HG03095 (cell line): ENCODE measurements at regions not wholly inside any gene's neighbourhood (a gene's known extent, or its start where the extent isn't known, plus 50 kb on each side); places are given as distances from the start of the nearest gene placed in this dataset.
"Not testable (repeated sequence)": the region's sequence is repeated elsewhere in the genome, so short reads cannot be mapped to it uniquely, and the experiment has no call there.

Experiments used
- ATAC-seq: cut with Tn5 transposase; IDR thresholded peaks from one replicate; pipeline ENCODE4 v1.9.1; 2021; ENCODE audit warnings: moderate library complexity; ENCODE audit not compliant: unreplicated experiment

DNA sequence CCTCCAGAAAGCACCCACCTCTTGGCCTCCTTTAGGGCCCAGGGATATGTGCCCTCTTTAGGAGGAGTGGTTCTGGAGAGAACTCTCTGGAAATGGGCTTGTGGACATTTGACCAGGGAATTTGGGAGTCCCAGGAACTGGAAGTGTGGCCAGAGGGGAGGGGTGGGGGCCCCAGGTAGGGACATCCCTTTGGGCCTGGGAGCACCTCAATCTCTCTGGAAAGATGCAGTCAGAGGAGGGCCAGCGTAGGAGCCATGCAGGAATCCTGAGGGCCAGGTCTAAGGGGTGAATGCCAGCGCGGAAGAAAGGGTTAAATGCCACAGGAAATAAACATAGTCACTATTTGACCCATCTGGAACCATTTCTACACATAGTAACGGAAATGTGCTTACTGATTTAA lies 50.3 kb upstream of the ITGA11 start:
- ATAC-seq, result no peak

DNA sequence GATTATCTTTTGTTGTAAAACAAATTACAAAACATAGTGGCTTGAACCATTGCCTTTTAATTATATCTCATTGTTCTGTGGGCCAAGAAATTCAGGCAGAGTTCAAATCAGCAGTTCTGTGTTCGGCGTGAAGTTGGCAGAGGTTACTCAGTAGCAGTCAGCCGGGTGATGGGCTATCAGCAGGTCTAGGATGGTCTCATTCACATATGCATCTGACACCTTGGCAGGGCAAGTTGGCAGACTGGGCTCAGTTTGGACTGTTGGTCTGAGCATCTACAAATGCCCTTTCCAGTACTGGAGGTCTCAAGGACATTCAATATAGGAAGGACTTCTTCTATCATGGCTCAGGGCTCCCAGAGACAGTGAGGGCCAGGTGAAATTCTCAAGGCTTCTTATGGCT lies 51.2 kb upstream of the ITGA11 start:
- no peak for ATAC-seq

DNA sequence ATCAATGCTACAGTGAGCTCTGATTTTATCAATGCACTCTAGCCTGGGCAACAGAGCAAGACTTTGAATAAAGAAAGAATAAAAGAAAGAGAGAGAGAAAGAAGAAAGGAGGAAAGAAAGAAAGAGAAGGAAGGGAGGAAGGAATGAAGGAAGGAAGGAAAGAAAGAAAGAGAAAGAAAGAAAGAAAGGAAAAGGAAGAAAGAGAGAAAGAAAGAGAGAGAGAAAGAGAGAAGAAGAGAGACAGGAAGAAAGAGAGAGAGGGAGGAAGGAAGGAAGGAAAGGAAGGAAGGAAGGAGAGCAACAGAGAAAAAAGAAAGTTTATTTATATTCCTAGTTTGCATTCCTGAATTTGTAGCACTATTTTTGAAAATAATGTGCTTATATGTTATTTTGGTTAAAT lies 52.3 kb upstream of the ITGA11 start:
- ATAC-seq, result no peak

DNA sequence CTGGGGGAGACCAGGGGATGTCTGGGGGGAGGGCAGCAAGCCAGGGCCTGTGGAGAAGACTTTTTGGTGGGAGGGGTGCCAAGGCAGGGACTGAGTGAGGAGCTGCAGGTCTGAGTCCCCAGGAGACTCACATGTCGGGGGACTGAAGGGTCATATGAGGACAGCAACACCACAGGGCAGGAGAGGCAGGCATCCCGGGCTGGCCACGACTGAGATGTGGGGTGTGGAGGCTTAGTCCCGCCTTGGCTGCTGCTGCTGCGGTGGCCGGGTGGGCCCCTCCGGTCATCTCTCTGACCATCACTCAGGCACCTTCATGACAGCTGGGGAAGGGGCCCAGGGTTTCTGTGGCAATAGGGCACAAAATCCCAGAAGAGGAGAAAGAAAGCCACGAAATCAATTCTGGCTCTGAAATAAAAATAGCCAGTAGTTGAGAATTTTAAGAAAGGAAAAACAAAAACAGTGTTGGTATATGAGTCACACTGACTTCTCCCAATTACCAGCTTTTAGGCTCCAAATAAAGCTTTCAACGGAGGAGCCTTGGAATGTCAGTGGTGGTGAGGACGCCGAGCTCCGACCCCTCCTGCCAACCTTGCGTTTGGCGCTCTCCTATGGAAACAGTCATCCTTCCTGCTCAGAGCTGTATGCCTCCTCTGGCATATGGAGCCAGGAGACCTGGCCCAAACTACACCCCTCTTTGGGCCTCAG lies 52.9 kb upstream of the ITGA11 start:
- no peak for ATAC-seq

DNA sequence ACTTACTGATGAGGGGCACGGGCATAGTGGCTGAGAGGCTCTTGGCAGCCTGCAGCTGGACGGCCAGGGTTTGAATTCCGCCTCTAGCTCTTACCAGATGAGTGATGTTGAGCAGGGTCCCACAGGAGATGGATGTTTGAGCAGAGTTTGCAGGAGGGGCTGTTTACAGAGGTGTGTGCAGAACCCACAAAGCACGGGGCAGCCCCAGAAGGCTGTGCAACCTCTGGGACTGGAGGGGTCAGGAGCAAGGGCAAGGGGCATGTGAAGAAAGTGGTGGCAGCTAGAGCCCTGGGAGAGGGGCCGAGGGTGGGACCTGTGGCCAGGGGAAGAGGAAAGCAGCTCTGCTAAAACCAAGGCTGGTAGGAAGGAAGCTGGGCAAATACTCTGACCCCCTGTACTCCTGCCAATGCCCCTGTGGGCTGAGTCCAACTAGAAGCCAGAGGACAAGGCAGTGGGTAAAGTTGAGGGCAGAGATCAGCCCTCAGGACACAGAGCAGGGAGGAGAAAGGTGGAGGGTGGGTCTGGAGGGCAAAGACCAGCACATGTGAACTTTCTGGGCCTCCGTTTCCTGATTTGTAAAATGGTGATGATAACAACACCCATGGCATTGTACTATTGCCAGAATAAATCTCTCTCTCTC lies 53.9 kb upstream of the ITGA11 start:
- ATAC-seq, result no peak

DNA sequence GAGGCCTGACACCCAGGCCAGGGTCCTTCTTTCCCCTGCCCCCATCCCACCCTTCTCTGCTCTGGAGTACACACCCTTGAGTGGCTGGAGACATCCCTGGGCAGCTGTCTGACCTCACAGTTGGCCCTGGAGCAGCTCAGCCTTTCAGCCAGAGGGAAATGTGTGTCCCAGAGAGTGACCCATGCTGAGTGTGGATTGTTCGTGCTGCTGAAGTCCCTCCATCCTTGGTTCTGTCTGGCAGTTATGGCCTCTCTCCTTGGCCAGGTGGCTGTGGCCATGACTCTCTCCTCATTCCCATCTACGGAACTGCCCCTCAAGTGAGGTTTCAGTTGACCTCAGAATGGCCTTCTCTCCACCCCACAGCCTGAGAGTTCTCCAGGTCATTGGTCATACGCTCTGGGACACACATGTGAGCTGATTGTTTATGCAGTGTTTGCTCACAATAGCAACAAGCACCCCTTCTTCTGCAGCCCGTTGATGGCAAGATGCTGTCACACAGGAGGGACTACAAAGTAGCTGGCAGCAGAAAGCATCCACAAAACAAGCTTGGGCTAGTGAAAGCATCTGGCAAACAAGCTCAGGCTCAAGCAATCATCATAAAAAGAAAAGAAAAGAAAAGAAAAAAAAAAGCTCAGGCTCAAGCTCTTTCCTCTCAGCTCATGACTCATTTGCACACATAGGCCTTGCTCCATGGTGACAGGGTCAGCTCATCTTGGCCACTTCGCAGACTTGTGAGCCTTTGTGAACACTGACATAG lies 55.3 kb upstream of the ITGA11 start:
- ATAC-seq, result no peak

DNA sequence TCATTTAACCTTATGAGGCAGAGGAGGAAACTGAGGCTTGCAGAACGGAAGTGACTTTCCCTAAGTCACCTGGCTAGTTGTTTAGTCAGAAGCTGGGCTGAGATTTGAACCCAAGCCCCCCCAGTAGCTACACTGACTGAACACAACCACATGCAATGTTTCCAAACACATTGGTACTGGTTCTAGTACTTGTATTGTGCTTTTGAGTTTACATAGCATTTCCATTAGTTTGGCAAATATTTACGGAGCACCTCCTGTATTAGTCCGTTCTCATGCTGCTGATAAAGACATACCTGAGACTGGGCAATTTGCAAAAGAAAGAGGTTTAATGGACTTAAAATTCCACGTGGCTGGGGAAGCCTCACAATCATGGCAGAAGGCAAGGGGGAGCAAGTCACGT lies 56.3 kb upstream of the ITGA11 start:
- ATAC-seq, result no peak

DNA sequence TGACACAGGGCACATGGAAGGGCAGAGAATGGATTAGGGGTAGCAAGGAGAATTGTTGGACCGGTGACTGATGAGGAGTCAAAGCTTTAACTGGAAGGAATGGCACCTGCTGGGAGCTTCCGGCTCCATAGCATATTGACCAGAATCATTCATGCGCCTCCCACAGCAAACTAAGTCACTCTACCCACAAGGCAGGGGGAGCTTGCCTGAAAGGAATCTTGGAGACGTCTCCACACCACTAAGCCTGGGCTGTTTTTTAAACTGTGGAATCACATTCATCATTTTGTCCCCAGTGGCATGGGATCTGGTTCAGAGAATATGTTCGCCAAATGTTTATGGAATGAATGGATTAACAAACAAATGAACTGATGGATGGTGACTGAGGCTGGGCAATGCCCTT lies 57.0 kb upstream of the ITGA11 start:
- no peak for ATAC-seq

DNA sequence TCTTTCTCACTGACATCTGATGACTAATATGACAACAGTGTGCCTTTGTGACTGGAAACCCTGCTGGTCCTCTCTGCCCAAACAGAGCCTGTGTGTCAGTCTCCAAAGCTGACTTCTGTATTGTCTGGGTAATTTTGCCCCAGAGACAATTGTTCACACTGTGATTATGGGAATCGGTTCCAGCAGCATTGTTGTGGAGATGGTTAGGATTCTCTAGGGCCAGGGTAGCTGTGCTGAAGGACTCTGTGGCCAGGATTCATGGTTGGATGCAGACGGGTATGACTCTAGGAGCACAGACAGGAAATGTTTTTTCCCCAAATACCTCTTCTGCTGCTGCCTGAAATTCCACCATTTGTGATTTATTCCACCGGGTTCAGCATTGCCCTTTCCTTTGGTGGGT lies 57.5 kb upstream of the ITGA11 start:
- ATAC-seq, result no peak

DNA sequence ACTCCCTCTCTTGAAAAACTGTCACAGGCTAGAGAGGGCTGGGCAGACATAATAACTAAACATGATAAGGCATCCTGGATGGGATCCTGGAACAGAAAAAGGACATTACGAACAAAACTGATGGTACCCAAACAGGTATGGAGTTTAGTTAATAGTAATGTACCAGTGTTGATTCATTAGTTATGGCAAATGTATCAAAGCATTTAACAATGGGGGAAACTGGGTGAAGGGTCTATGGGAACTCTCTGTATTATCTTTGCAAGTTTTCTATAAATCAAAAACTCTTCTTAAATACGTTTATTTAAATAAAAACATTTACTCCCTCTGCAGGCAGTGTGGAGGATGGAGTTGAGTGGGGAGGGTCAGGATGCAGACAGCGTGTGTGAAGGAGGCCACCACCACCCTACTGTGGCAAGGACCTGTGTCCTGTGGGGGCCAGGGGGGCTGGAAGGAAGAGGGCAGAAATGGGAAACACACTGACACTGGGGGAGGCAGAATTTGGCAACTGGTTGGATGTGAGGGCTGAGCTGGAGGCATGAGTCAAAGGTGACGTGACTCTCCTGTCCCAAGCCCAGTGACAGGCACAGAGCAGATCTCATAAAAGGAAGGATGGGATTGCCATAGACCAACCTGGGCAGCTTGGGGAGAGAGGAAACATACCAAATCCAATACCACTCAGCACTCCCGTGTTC lies 59.6 kb upstream of the ITGA11 start:
- no peak for ATAC-seq

DNA sequence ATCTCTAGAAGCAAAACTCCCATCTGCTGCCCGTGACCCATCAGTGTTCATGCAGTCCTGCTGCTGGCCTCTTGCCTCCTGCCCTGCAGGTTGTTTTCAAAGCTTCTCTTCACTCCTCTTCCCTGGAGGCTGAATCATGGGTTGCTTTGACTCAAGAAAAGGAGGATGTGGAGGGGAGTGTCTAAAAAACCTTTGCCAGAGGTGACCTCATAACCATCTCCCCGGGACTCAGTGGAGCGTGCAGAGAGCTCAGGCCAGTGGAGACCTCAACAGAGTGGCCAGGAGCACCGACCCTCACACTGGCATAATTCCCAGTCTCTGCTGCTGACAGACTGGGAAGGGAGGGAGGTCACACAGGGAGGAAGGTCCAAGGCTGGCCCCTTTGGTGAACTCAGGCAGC lies 60.9 kb upstream of the ITGA11 start:
- no peak for ATAC-seq

DNA sequence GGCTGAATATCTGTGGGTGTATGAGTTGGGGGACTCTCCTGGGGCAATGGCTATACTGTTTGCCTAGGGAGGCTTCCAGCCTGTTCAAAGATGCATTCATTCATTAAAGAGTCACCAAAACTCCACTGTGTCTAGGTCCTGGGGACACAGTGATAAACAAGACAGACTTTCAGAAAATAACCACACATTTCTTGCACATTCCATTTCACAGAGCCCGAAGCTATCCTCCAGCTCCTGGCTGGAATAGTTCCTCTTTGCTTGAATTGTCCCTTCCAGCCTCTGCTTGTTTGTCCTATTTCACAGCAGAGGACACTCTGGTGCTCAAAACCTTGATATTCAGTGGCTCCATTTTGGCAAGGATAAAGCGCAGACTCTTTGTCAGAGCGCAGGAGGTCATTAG lies 61.7 kb upstream of the ITGA11 start:
- ATAC-seq, result no peak

DNA sequence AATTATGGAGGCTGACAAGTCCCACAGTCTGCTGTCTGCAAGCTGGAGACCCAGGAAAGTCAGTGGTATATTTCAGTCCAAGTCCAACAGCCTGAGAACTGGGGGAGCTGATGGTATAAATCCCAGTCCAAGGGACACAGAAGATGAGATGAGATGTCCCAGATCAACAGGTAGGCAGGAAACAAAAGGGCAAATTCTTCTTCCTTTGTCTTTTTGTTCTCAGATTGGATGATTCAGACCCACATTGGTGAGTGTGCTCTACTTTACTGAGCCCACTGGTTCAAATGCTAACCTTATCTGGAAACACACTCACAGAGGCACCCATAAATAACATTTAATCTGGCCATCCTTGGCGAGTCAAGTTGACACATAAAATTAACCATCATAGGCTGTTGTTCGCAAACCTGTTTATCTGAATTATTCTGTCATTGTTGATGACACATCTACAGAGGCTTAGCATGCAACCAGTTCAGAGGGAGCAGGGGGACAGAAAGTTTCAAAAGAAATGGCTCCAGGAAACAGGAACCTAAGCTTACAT lies 62.7 kb upstream of the ITGA11 start:
- no peak for ATAC-seq

DNA sequence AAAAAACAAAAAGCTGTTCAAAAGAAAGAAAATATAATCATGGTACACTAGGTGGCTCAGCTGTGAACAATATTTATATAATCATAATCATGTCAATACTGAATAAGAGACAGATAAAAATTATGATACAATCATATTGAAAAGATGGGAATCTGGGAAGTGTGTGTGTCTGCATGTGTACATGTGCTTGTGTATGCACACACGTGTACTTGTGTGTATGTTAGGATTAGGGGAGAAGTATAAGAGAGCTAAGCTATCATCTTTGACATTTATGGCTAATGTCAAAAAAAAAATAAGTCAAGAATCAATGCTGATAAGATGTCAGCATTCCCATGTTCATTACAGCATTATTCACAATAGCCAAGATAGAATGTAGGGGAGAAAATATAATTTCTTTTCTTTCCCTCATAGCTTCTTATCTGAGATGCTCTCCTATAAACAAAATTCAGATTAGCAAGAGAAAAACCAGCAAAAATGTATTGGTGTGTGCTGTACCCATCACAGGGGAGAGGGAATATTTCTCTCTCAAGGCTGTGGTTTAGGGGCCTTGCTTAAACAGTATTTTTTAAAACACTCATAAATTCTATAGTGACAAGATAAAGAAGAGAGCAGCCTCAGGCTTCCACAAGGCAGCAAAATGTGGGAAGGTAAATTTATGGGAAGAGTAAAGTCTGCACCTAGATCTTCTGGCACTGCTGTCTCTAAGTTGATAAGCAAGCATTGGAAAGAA lies 63.4 kb upstream of the ITGA11 start:
- no peak for ATAC-seq

DNA sequence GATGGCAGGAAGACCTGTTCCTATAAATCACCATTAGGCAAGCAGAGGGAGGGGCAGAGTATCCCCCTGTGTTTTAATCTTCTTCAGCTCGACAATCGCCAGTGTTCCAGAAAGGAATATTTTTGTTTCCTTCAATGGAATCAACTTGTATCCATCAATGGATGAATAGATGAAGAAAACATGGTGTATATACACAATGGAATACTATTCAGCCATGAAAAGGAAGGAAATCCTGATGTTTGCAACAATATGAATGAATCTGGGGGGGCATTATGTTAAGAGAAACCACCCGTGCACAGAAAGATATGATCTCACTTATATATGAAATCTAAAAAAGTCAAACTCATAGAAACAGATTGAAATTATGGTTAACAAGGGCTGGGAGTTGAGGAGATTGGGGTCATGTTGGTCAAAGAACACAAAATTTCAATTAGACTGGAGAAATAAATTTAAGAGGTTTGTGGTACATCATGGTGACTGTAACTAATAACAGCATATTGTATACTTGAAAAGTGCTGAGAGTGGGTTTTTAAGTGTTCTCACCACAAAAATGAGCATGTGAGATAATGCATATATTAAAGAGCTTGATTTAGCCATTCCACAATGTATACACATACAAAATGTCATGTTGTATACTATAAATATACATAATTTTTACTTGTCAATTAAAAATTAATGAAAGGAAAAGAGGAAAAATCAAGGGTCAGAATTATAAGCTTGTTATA lies 64.2 kb upstream of the ITGA11 start:
- ATAC-seq, result no peak

DNA sequence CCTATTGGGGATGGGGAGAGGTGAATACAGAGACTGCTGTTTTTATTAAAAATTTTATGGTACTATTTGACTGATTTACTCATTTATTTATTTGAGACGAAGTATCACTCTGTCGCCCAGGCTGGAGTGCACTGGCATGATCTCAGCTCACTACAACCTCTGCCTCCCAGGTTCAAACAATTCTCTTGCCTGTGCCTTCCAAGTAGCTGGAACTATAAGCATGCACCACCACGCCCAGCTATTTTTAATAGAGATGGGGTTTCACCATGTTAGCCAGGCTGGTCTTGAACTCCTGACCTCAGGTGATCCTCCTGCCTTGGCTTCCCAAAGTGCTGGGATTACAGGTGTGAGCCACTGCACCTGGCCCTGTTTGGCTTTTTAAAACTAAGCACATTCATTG lies 64.8 kb upstream of the ITGA11 start:
- not testable (repeated sequence) for ATAC-seq

DNA sequence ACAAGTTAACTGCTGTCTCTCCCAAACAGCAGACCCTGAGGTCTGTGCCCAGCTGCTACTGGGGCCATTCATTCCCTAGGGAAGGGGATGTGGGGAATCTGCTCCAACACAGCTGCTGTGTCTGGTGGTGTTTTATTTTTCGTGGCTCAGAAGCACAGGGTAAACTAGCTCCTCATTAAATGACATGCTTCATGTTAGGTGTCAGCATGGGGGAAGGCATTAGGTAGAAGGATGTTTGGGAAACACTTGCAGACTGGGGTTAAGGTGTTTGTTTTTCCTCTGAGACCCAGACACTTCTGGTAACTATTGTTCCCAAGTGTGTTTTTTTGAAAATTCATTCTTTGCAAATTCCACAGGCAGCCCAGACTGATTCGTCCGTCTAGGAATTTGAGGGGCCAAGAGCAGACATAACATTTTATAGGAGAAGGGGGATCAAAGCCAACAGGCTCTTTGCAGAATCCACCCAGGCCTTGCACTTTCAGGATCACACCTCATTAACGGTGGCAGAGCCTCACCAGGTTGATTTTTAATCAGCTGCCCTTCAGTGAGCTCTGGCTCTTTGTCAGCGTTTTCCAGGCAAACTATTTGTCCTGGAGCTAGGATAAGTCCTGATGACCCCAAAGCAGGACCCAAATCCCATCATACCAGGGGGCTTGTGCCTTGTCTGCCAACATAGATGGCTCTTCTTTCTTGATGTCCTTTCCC lies 65.4 kb upstream of the ITGA11 start:
- ATAC-seq, result no peak

DNA sequence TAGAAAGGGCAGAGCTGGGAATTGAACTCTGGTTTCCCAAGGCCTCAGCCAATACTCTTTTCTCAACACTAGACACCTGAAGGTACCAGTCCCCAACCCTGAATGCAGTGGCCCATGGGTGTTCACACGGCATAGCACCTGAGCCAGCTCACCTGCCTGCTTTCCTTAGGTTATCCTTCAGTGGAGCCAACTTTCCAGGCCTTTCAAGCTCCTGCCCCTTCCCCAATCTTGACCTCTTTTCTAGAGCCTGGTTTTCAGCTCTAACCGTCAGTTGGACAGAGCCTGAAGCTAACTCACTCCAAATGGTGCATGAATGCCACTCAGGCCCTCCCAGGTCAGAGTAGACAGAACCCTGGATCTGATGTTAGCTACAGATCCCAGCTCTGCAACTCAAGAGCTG lies 66.1 kb upstream of the ITGA11 start:
- no peak for ATAC-seq

DNA sequence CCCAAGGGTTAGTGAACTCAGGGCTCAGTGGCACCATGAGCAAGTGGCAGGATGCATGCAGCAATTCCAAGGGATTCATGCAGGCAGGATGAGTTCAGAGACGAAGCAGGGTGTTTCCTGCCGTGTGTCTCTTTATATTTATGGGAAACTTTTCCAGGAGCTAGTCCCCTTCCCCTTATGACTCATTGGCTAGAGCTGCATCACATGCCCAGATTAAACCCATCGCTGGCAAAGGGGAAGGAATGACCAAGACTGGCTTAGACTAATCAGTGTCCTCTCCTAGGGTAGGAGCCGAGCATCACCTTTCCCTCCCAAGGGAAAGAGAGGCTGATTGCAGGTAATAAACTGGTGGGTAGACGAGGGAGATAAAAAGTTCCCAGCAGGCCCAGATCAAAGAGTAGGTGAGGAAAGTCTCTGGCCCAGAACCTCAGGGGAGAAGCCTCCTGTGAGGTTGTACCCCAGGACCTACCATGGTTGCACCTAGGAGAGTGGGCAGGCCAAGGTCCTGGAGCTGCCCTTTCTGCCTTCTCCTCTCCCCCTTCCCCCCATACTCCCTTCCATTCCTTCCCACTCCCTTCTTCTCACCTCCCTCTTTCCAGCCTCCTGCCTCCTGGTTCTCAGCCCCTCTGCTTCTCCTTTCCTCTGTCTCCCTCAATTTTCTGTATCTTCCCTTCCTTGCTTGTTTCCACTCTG lies 67.8 kb upstream of the ITGA11 start:
- no peak for ATAC-seq
